Fibroblast of peridontal ligament (primary cell): ENCODE measurements at regions not wholly inside any gene's neighbourhood (a gene's known extent, or its start where the extent isn't known, plus 50 kb on each side); places are given as distances from the start of the nearest gene placed in this dataset.
"Not testable (repeated sequence)": the region's sequence is repeated elsewhere in the genome, so short reads cannot be mapped to it uniquely, and the experiment has no call there.

Experiments used
- DNase-seq: peaks from one replicate; pipeline ENCODE4 v3.0.0-alpha.2; 2010; ENCODE audit errors: extremely low read depth

DNA sequence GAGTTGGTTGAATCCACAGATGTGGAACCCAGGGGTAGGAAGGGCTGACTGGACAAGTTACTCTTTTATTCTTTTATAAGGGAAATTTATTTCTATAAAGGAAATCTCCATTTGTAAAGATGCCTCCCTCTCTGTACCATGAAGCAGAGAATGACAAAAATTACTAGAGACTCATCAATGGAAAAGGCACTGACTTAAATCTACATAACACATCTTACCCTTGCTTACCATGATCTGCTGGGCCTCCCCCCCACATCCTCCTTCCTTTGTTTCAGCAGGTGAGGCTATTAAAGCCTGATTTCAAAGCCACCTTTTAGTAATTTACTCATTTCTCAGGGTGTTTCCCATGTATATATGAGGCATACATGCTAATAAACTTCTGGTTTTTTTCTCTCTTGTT lies 130.2 kb upstream of the HDDC2 start:
- no peak for DNase-seq

DNA sequence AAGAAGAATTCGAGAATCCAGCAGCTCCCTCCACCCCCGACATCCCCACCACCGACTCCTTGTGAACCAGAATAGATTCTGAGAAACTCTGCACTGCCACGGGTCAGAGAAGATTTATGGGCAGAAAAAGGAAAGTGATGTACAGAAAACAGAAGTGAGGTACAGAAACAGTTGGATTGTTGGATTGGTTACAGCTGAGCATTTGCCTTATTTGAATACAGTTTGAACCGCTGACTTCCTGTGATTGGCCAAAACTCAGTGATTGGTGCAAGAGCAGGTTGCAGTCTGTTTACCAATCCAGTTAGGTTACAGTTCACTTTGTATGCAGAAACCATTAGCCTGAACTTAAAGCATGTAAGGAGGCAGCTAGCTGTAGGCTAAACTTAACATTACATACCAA lies 131.2 kb upstream of the HDDC2 start:
- no peak for DNase-seq

DNA sequence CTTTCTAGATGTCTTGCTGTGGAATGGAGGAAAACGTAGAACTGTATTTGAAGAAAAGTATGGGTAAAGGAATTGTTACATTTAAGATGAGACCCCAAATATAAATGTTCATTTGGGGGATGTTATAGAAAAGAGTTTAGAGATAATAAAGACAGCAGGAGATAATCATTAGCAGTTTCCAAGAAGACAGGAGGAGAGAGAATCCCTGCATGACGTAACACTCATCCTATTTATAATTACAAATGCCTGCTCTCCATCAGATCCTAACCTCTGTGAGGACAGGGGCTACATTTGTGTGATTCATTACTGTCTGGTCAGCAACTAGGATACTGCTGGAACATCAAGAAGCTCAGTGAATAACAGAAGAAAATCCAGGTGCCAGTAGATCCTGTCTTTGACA lies 133.0 kb upstream of the HDDC2 start:
- no peak for DNase-seq

DNA sequence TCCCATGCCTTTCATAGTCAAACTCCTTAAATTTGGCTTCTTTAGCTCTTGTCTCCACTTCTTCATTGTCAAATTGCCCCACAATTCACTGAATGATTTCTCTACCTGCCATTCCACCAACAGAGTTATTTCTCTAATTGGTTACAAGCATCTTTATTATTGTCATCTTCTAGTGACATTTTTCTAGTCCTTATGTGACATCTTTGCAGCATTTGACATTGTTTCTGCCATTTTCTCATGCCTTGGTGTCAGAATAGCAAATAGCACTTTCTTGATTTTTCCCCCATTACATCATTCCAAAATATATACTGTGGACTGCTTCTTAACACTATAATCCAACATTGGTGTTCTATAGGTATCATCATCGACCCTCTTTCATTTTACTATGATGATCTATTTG lies 137.7 kb upstream of the HDDC2 start:
- DNase-seq: no peak

DNA sequence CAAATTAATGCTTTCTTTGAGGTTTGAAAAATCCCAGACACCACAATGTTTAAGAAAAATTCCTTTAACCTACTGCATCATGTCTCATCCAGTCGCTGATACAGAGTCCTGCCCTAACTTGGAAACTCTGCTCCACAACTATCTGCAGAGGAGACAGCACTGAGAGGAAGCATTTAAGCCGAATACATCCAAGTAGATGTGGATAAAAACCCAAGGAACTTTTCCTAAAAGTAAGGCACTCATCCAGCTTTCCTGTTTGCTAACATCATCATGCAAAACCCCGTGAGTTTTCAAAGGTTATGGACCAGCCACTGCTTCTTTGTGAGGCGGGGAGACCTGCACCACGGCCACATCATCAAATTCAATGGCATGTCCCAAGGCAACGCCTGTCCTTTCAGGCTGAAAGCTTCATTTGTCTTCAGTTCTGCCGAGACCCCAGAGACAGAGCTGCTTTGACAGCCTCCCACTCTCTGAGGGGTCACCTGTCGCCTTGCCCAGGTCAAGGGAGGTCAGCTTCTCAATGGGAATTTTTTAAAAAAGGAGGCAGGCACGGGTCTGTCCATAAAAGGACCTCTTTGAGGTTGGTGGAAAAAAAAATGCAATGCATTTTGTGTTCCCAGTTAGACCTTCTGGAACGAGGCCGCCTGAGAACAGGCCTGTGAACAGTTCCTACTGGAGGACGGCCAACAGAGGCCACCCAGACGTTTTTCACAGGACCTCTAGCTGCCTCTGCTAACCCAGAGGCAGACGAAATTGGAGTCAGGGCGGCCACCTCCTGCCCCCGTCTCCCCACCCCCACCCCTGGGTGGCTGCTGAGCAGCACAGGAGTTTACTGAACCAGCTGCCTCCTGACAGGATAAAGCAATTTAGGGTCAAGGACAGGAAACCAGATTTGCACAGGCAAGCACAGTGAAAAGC lies 142.5 kb upstream of the HDDC2 start:
- peak; percentile 15 for DNase-seq

DNA sequence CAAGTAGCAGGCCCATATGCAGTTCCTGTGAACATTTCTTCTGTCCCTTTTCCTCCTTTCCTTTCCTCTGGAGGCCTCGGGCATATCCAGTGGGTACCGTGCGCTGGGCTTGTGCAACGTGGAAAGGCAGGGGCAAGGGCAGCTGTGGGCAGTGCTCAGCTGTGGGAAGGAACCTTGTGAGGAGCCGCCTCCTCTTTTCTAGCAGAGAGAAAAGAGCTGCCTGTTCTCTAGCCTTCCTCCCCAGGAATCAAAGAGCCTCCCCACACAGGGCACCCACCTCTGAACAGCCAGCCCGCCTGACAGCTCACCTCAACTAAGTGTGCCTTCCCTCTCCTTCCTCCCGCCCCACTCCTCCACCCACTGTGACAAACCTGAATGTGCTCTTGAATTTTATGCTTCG lies 143.3 kb upstream of the HDDC2 start:
- no peak for DNase-seq

DNA sequence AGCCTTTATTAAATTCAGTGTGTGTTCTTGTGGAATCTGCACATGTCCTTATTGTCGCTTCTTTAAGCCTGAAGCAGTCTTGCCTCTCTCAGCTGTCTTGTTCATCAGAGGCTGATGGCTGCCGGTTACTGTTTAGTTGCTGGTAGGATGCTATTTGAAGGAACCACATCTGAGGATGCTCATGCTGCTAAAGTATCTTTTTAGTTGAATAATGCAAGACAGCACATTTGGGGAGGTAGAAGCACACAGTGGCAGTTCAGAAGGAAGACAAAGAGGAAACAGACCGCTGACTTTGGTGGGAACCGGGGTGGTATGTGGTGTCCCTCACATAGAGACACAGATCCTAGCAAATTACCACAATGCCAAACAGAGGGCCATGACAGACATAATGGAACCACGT lies 144.2 kb upstream of the HDDC2 start:
- no peak for DNase-seq

DNA sequence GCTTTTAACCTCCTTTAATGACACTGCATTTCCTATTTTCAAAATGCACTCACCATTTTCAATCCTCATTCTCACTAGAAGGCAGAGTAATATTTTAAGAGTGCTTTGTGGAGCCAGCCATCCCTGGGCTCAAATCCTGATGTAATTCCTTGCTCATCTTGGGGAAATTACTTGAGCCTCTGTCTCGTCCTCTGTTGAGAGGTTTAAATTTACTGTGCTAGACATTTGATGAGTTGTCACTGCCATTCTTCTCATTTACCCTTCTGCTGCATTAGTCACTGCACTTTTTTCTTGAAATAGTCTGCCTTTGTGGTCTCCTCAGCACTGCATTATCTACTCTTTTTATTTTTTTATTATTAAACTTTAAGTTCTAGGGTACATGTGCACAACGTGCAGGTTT lies 150.0 kb upstream of the HDDC2 start:
- no peak for DNase-seq

DNA sequence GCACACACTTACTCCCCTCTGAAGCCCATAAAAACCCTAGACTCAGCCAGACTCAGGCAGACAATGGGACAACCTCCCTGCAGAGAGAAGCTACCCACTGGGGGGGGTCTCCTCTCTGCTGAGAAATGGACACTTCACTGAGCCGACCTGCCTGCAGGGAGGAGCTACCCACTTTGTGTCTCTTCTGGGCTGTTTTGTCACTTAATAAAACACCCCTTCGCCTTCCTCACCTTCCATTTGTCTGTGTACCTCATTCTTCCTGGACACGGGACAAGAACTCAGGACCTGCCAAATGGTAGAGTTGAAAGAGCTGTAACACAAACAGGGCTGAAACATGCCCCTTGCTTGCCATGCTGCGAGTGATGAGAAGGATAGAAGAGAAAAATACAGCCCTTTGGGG lies 151.7 kb upstream of the HDDC2 start:
- no peak for DNase-seq

DNA sequence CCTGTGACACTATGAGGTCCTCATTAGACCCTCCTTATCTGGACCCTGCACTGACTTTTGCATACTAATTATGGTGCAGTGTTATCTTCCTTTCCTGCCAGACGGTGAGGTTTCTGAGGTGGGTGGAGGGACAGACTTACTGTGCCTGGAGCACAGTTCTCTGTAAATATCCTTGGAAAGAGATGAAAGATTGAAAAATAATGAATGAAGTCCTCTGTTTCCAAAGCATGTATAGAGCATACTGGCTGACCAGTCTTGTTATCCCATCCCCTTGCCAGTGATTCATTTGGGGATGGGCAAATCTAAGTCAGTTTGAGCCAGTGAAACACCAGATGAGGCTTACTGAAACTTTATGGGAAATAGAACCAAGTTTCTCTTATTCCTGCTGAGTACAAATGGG lies 152.6 kb upstream of the HDDC2 start:
- no peak for DNase-seq

DNA sequence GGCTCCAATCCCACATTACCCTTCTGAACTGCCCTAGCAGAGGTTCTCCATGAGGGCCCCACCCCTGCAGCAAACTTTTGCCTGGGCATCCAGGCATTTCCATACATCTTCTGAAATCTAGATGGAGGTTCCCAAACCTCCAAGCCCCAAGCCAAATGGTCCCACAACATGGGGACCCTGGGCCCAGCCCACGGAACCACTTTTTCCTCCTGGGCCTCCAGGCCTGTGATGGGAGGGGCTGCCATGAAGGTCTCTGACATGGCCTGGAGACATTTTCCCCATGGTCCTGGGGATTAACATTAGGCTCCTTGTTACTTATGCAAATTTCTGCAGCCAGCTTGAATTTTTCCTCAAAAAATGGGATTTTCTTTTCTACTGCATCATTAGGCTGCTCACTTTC lies 156.7 kb upstream of the HDDC2 start:
- not testable (repeated sequence) for DNase-seq

DNA sequence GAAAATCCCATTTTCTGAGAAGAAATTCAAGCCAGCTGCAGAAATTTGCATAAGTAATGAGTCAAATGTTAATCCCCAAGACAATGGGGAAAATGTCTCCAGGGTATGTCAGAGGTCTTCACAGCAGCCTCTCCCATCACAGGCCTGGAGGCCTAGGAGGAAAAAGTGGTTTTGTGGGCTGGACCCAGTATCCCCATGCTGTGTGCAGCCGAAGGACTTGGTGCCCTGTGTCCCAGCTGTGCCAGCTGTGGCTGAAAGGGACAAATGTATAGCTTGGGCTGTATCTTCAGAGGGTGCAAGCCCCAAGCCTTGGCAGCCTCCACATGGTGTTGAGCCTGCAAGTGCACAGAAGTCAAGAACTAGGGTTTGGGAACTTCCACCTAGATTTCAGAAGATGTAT lies 163.6 kb upstream of the HDDC2 start:
- DNase-seq: not testable (repeated sequence)

DNA sequence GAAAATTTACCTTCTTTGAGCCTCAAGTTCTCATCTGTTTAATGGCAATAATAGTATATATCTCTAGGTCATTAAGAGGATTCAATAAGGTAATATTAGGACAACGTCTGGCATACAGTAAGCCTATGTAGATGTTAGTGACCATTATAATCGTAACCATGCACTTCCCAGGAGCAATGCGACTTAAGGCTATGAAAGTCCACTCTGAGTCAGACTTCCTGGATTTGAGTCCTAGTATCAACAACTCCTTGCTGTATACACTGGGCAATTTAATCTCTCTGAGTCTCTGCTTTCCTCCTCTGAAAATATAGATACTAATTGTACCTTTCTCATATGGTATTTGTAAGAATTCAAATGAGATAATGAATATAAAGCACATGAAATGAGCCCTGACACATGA lies 168.1 kb upstream of the HDDC2 start:
- peak; percentile 34 for DNase-seq

DNA sequence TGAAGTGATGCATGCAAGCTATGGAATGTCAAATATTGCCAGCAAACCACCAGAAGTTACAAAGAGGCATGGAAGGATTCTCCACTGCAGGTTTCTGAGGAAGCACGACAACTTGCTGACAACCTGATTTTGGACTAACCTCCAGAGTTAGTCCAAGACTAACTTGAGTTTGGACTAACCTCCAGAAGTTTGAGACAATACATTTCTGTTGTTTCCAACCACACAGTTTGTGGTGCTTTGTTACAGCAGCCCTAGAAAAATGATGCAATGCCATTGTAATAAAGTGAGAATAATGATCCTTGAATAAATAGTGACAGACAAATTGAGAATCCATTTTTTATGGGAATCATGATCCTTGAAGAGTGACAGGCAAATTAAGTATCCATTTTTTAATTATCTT lies 169.9 kb upstream of the HDDC2 start:
- DNase-seq: peak; percentile 59

DNA sequence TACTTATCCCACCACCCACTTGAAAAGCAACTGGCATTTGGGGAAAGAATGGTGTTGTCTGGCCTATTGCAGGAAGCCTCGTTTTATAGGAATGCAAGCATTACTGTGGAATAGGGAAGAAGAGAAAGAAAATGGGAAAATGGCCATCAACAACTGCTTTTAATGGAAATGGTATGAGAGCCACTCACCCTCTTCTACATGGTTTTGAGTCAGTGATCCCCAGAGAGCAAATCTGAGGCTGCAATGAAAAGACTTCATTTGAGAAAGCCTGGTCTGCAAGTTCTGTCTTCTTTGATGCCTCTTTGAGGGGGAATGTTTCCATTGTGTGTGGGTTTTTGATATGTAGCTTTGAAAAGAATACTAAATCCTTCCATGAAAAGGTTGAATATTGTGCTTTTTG lies 172.3 kb upstream of the HDDC2 start:
- peak; percentile 80 for DNase-seq

DNA sequence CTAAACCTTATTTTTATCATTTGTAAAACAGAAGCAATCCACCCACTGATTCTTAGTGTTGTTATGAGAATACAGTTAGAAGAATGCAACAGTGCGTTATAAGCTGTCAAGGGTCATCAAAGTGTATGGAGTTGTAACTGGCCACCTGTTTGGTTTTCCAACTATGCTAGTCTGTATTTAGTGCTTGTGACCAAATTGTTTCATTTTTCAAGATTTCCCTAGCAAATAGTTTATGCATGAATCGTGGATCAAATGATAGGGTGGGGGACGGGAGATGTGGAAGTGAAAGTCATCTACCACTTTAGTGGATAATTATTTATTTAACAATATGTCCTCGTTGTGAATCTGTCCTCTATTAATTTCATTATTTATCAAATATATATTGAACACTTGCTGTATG lies 175.4 kb upstream of the HDDC2 start:
- peak; percentile 66 for DNase-seq

DNA sequence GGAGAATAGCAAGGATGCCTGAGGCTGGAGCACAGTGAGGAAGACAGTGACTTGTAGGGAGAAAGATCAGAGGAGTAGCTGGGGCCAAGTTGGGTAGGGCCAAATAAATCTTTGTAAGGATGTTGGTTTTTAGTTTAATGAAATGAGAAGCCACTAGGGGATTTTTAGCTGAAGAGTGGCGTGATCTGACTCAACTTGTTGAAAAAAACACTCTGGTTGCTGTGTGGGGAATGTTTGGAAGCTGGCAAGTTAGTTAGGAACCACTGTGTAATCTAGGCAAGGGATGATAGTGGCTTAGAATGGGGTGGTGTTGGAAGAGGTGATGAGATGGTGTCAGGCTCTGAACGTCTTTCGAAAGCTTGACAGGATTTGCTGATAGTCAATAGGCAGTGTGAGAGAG lies 176.1 kb upstream of the HDDC2 start:
- peak; percentile 91 for DNase-seq

DNA sequence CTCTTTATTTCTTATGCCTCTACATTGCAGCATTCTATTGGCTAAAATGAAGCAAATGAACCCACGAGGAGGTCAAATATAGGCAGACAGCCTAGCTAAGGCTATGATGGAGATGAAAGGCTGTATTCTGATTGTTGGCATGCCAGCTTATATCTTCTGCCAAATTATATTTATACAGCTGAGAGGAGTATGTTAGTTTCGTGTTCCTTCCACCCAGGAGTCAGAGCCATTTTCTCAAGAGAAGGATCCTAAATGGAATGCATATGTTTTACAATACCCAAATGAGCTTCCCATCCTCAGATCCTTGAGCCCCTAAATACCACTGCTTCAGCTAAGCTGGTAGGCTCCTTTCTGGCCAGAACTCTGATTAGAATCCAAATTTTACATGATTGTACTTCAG lies 178.4 kb upstream of the HDDC2 start:
- peak; percentile 65 for DNase-seq

DNA sequence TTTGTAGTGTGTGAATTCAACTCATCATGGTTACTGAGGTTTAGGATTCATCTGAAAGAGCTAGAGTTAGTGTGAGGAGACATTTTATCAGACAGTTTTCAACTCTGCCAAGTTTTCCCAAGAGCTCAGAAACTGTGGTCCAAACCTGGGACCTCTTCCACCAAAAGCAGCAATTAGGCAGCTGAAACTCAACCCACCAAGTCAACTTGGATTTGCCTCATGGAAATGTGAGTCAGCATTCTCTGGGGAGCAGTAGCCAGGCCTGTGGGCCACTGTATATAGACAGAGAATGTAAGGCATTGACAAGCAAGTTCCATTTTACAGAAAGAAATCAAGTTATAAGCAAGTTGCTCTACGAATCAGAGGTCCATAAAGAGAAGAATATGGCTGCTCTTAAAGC lies 178.8 kb upstream of the HDDC2 start:
- DNase-seq: peak; percentile 92

DNA sequence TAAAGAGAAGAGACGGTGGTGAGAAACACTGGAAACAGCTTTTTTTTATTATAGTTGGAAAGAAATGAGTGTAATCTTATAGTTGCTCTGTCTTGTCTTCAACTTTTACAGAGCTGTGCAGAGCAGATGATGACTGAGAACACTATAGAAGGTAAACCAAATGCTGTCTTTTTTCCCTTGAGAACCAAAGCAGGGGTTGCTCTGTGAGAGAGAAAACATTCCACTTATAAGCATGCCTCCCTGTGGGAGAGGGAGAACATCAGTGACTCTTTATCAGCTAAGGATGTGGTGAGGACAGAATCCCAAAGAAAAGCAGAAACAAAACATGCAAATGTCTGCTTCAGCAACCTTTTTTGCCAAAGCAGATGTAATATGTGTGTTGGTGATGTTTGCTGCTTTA lies 179.3 kb upstream of the HDDC2 start:
- DNase-seq: peak; percentile 46

DNA sequence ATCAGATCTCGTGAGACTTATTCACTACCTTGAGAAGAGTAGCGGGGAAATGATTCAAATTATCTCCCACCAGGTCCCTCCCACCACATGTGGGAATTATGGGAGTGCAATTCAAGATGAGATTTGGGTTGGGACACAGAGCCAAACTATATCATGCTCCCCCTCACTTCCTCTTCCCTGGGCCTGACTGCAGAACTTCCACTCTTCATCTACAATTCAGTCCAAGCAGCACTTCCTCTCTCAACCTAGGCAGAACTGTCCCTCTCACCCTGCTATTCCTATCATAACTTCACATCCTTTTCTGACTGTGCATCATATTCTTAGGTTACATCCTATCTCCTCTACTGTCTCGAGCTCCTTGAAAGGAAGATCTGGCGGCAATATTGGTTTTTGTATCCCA lies 184.0 kb upstream of the HDDC2 start:
- DNase-seq: no peak

DNA sequence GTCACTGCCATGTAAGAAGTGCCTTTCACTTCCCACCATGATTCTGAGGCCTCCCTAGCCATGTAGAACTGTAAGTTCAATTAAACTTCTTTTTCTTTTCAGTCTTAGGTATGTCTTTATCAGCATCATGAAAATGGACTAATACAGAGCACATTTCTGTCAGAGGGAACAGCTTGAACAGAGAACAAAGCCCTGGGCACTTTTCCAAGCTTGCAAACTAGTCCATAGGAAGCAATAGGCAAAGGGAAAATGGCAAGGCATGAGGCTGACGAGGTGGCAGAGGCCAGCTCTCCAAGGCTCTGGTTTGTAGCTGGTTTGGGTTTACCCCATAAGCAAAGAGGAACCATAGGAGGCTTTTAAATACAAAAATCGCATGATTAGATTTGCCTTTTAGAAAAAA lies 185.1 kb upstream of the HDDC2 start:
- no peak for DNase-seq

DNA sequence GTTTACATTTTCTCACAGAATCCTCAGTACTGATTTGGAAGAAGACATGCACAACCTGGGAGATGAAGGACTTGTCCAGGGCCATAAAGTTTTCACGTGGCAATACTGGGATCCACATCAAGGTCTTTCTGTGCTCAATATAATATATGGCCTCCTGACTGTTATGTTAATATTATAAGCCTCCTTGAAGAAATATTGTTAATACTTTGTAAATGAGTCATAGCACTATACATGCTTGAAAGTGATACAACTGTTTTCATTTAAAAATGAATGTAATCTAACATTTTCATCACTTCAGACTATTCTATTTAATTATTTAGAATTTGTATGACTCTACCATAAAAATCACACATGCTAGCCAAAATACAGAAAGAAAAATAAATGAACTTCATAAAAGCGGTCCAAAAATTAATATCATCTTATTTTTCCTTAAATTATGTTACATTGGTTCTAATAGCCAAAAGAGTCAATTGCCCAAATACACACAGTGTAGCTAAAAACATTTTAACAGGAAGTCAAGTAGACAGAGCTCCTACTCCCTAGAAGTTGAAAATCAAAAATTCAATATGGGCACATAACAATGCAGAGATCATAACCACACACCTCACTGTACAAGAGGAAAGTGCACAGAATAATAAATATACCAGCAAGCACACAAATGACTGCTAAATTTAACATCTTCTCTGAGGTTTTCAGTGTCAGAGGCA lies 188.0 kb upstream of the HDDC2 start:
- DNase-seq: no peak
